Panc1 (cell line): ENCODE measurements at regions not wholly inside any gene's neighbourhood (a gene's known extent, or its start where the extent isn't known, plus 50 kb on each side); places are given as distances from the start of the nearest gene placed in this dataset.

ENCODE experiments used
- ATAC-seq: fragments of 200-7000 bp; cut with Tn5 transposase; 2 replicates; pipeline ENCODE4 v1.9.1; 2020; ENCODE audit warnings: mild to moderate bottlenecking, moderate library complexity
- BruUV-seq: library from RNA; stranded (reverse); fragments of 400-500 nt; replicated peaks from 2 replicates; lab custom pipeline; 2021; lab: Mats Ljungman, UMichigan
- CTCF ChIA-PET: fragments of 300-600 bp; sonication (Branson Sonifier 250); formaldehyde crosslinking; loops from one replicate; lab custom pipeline; 2022; ENCODE audit warnings: antibody characterized with exemption; lab: Charles Lee
- POLR2A ChIA-PET: fragments of 300-600 bp; sonication (Branson Sonifier 250); formaldehyde crosslinking; loops from one replicate; lab custom pipeline; 2022; ENCODE audit warnings: antibody characterized with exemption; lab: Charles Lee
- DNase-seq: peaks from one replicate; pipeline ENCODE4 v3.0.0-alpha.2; 2010; ENCODE audit warnings: low read depth, low spot score
- H3K27ac ChIP-seq: 2 replicates; pipeline ENCODE4 v1.5.1; 2011; ENCODE audit warnings: mild to moderate bottlenecking, low read length, inconsistent platforms
- H3K27me3 ChIP-seq: fragments of 200-500 bp; sonication (Bioruptor generic); 2 replicates; pipeline ENCODE4 v1.6.0; 2014; ENCODE audit warnings: low read length, inconsistent platforms; ENCODE audit not compliant: control insufficient read depth, insufficient read depth
- H3K36me3 ChIP-seq: fragments of 200-500 bp; sonication (Bioruptor generic); 2 replicates; pipeline ENCODE4 v1.5.1; 2014; ENCODE audit warnings: inconsistent platforms, mild to moderate bottlenecking, low read length, moderate library complexity; ENCODE audit not compliant: control insufficient read depth, insufficient read depth
- H3K4me1 ChIP-seq: 2 replicates; pipeline ENCODE4 v1.5.1; 2011; ENCODE audit warnings: inconsistent platforms, mild to moderate bottlenecking, low read length, moderate library complexity; ENCODE audit not compliant: control insufficient read depth, insufficient read depth
- H3K4me3 ChIP-seq, 2 experiments: 2 replicates each; pipeline ENCODE4 v1.5.1; 2011 to 2012; ENCODE audit warnings: low read depth in 2 of 2, low read length in 2 of 2, mild to moderate bottlenecking in 2 of 2, inconsistent platforms in 1 of 2, moderate library complexity in 1 of 2
- H3K9me3 ChIP-seq: fragments of 200-500 bp; sonication (Bioruptor generic); 2 replicates; pipeline ENCODE4 v1.5.1; 2014; ENCODE audit warnings: low read depth, mild to moderate bottlenecking, inconsistent platforms, low read length, moderate library complexity; ENCODE audit not compliant: control insufficient read depth, insufficient read depth
- POLR2AphosphoS5 ChIP-seq: IDR thresholded peaks from 2 replicates; pipeline ENCODE4 v1.6.1; 2012; ENCODE audit warnings: mild to moderate bottlenecking, low read depth, low read length, moderate library complexity
- REST ChIP-seq, 2 experiments: IDR thresholded peaks; 2 replicates each; pipeline ENCODE4 v1.6.1; 2011 to 2012; ENCODE audit warnings: low read depth in 2 of 2, control low read depth in 1 of 2, low read length in 1 of 2, mild to moderate bottlenecking in 1 of 2, moderate library complexity in 1 of 2; ENCODE audit not compliant: insufficient read depth in 1 of 2
- SIN3A ChIP-seq: IDR thresholded peaks from 2 replicates; pipeline ENCODE4 v1.6.1; 2012; ENCODE audit warnings: low read depth, mild to moderate bottlenecking, low read length, moderate library complexity, borderline replicate concordance; ENCODE audit not compliant: insufficient read depth
- TCF7L2 ChIP-seq: IDR thresholded peaks from 2 replicates; pipeline ENCODE4 v1.6.1; 2011; ENCODE audit warnings: mild to moderate bottlenecking, low read depth, low read length, inconsistent platforms
- in situ Hi-C: cut with HindIII; loops from 2 replicates; pipeline ENCODE4 v1.10.0; 2016; ENCODE audit warnings: low sequenced_read_pairs, low pct_unique_long_range_greater_than_20kb
- intact Hi-C: fragments of 100-400 bp; cut with micrococcal nuclease; formaldehyde crosslinking; loops from one replicate; pipeline ENCODE4 v1.10.0; 2022; ENCODE audit not compliant: unreplicated experiment
- TF ChIP-seq, protein P1 (sequence below): fragments of 450-650 bp; IDR thresholded peaks from 2 replicates; pipeline ENCODE4 v1.5.1; 2017; ENCODE audit warnings: mild to moderate bottlenecking

- no peaks in the 10 kb centered on the region for H3K36me3 ChIP-seq
- no peaks in the 10 kb centered on the region for H3K4me1 ChIP-seq
- in situ Hi-C loops (no loop called here), intact Hi-C loops (no loop called here)
- POLR2A ChIA-PET: no interaction called here
- TF ChIP-seq, protein P1, sequence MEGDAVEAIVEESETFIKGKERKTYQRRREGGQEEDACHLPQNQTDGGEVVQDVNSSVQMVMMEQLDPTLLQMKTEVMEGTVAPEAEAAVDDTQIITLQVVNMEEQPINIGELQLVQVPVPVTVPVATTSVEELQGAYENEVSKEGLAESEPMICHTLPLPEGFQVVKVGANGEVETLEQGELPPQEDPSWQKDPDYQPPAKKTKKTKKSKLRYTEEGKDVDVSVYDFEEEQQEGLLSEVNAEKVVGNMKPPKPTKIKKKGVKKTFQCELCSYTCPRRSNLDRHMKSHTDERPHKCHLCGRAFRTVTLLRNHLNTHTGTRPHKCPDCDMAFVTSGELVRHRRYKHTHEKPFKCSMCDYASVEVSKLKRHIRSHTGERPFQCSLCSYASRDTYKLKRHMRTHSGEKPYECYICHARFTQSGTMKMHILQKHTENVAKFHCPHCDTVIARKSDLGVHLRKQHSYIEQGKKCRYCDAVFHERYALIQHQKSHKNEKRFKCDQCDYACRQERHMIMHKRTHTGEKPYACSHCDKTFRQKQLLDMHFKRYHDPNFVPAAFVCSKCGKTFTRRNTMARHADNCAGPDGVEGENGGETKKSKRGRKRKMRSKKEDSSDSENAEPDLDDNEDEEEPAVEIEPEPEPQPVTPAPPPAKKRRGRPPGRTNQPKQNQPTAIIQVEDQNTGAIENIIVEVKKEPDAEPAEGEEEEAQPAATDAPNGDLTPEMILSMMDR: no peak
- TF ChIP-seq POLR2AphosphoS5: no peak
- no peak for TF ChIP-seq TCF7L2
- H3K27ac ChIP-seq: no peak overlapping the region
- BruUV-seq: no TSS peak
- no peak for DNase-seq
- CTCF ChIA-PET: no interaction called here
- no peaks in the 10 kb centered on the region for H3K9me3 ChIP-seq
- no peak overlapping the region for H3K4me3 ChIP-seq
- no peaks in the 10 kb centered on the region for H3K27me3 ChIP-seq
- ATAC-seq: no peak
Observed at GRCh38 chr20:58154113-58154512, 74.3 kb downstream of the ANKRD60 start.

- ChIA-PET CTCF (interaction anchor here (0.6 kb wide), 1 partner anchor 250 kb away, joined by 3 read pairs; no protein-coding TSS in a partner anchor), POLR2A (no interaction called here)
- H3K27me3 ChIP-seq: no peaks in the 10 kb centered on the region
Observed at GRCh38 chr20:58153121-58153520, 75.3 kb downstream of the ANKRD60 start.

More at GRCh38 chr20:58153121-58153520, 75.3 kb downstream of the ANKRD60 start:
- Histone ChIP-seq H3K36me3 (no peaks in the 10 kb centered on the region), H3K4me1 (no peaks in the 10 kb centered on the region), H3K9me3 (no peaks in the 10 kb centered on the region), H3K4me3 (no peak overlapping the region), H3K27ac (no peak overlapping the region)
- TF ChIP-seq TCF7L2 (no peak), SIN3A (no peak), REST (IDR thresholded peaks at IDR 0.05; ENCODE audit: insufficient read depth in 1 of 2, low read depth in 2 of 2, low read length in 1 of 2) (no peak), POLR2AphosphoS5 (no peak)
- TF ChIP-seq, protein P1: no peak
- no peak for DNase-seq
- intact Hi-C loops (no loop called here), in situ Hi-C loops (no loop called here)
- no peak for ATAC-seq
- no TSS peak for BruUV-seq
